ENCODE measurements at regions not wholly inside any gene's neighbourhood (a gene's known extent, or its start where the extent isn't known, plus 50 kb on each side); places are given as distances from the start of the nearest gene placed in this dataset.

DNA sequence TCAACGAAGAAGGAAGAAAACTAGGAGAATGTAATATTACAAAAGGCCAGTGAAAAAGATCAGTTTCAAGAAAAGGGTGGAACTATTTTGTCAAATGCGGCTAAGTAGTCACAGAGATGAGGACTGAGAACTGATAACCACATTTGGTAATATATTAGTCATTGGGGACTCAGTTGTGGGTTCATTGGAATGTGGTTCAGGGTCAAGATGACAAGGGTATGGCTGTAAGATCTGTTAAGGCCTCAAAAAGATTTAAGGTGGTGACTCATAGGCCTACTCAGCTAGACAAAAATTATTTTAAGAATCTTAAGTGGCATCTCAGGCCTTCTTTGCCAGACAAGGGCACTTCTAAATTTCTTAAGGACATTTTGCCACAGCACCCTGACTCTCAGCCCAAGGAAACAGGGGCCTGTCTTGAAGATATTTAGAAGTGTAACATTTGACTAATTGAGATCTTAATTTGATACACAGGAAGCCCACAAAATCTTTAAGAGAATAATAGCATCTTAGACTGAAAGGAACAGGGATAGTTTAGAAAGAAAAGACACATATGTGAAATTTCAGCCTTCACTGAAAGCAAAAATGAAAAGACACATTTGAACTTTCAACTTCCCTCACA lies 81.3 kb downstream of the STRADB start:
- Histone ChIP-seq H3K9me3 (ENCODE audit: severe bottlenecking) (no peaks in the 10 kb centered on the region), H3K36me3 (no peaks in the 10 kb centered on the region), H3K4me3 (ENCODE audit: low read depth, low read length) (no peak overlapping the region), H3K27ac (no peak overlapping the region), H3K27me3 (ENCODE audit: insufficient read depth, low read depth, severe bottlenecking) (no peaks in the 10 kb centered on the region)
- TF ChIP-seq CTCF (IDR thresholded peaks at IDR 0.05; ENCODE audit: low read depth, low read length) = no peak
- no peak for DNase-seq

Measured in WERI-Rb-1 (cell line).